Coronary artery (tissue), 2 donors: ENCODE measurements at regions not wholly inside any gene's neighbourhood (a gene's known extent, or its start where the extent isn't known, plus 50 kb on each side); places are given as distances from the start of the nearest gene placed in this dataset.

Experiments used
- DNase-seq: peaks from one replicate; pipeline ENCODE4 v3.0.0-alpha.2; 2017; ENCODE audit warnings: low spot score
- H3K27ac ChIP-seq, 2 donors: fragments of 200-600 bp; sonication (generic); one replicate each; pipeline ENCODE4 v1.5.1; 2016 to 2019
- H3K4me3 ChIP-seq: fragments of 200-600 bp; sonication (generic); 2 replicates; pipeline ENCODE4 v1.5.1; 2016; ENCODE audit warnings: mild to moderate bottlenecking, moderate library complexity
- TF ChIP-seq, protein P1 (sequence below): fragments of 200-600 bp; sonication (generic); IDR thresholded peaks from one replicate; pipeline ENCODE4 v1.5.1; 2019; ENCODE audit warnings: antibody characterized with exemption

GRCh38 chr5:117519957-117520500 is 945.4 kb upstream of the SEMA6A start:
- TF ChIP-seq, protein P1, sequence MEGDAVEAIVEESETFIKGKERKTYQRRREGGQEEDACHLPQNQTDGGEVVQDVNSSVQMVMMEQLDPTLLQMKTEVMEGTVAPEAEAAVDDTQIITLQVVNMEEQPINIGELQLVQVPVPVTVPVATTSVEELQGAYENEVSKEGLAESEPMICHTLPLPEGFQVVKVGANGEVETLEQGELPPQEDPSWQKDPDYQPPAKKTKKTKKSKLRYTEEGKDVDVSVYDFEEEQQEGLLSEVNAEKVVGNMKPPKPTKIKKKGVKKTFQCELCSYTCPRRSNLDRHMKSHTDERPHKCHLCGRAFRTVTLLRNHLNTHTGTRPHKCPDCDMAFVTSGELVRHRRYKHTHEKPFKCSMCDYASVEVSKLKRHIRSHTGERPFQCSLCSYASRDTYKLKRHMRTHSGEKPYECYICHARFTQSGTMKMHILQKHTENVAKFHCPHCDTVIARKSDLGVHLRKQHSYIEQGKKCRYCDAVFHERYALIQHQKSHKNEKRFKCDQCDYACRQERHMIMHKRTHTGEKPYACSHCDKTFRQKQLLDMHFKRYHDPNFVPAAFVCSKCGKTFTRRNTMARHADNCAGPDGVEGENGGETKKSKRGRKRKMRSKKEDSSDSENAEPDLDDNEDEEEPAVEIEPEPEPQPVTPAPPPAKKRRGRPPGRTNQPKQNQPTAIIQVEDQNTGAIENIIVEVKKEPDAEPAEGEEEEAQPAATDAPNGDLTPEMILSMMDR: no peak
- H3K4me3 ChIP-seq: no peak overlapping the region
- no peak overlapping the region for H3K27ac ChIP-seq
- DNase-seq: no peak

- H3K4me3 ChIP-seq: no peak overlapping the region
- no peak for DNase-seq
- no peak overlapping the region for H3K27ac ChIP-seq
- TF ChIP-seq, protein P1: no peak
Observed at GRCh38 chr5:117504305-117504704, 929.7 kb upstream of the SEMA6A start.

- H3K4me3 ChIP-seq: no peak overlapping the region
- DNase-seq: no peak
- H3K27ac ChIP-seq: no peak overlapping the region
- TF ChIP-seq, protein P1: no peak
Observed at GRCh38 chr5:117497601-117498000, 923.0 kb upstream of the SEMA6A start.

DNA sequence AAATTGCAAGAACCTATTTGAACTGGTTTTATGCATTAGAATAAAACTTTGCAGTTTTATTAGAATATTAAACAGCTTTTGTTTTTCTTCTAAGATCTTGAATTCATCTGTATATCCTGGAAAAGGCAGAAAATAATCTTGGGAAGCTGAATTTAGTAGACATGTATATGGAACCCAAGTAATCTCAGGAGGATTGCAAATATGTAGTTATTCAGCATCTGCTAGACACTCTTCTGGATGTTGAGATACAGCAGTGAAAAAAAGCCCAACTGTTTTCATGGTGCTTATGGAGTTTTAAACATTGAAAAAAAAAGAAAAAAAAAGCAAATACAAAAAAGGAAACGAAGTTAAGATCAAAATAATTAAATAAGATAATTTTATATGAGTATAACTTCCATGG is 922.2 kb upstream of the SEMA6A start:
- TF ChIP-seq, protein P1: no peak
- Histone ChIP-seq H3K4me3 (no peak overlapping the region), H3K27ac (no peak overlapping the region)
- DNase-seq: no peak

DNA sequence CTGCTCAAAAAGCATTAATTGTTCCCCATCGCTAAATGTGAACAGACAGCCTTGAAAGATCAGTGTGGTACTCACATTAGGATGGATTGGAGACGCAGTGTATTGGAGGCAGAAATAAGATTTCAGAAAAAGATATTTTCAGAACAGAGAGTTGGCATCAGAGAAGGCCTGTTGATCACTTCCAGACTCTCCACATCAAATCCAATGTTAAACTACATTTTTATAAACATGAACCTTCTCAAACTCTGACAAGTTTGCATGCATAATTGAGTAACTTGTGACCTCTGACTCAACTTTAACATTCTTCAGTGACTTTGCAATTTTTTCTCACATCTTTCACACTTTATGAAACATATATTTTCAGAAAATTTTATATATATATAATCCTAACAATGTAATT is 919.6 kb upstream of the SEMA6A start:
- no peak overlapping the region for H3K27ac ChIP-seq
- H3K4me3 ChIP-seq: no peak overlapping the region
- DNase-seq: no peak
- TF ChIP-seq, protein P1: no peak

- no peak for DNase-seq
- no peak overlapping the region for H3K4me3 ChIP-seq
- TF ChIP-seq, protein P1: no peak
- no peak overlapping the region for H3K27ac ChIP-seq
Observed at GRCh38 chr5:117488976-117489500, 914.4 kb upstream of the SEMA6A start.

DNA sequence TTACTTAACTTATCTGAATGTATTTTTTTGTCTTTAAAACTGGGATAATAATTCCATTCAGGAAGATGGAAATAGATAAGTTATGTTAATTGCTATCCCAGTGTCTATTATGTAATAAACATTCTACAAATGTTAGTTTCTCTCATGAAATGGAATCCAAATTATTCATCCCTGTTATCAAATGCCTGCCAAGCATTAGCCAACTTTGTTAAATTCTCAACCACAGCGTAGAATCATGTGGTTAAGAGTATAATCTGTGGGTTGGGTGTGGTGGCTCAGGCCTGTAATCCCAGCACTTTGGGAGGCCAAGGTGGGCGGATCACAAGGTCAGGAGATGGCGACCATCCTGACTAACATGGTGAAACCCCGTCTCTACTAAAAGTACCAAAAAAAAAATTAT is 912.9 kb upstream of the SEMA6A start:
- TF ChIP-seq, protein P1: no peak

More for the DNA sequence above, 912.9 kb upstream of the SEMA6A start:
- Histone ChIP-seq H3K4me3 (no peak overlapping the region), H3K27ac (no peak overlapping the region)
- DNase-seq: no peak
